ENCODE measurements at regions not wholly inside any gene's neighbourhood (a gene's known extent, or its start where the extent isn't known, plus 50 kb on each side); places are given as distances from the start of the nearest gene placed in this dataset.

GRCh38 chr14:61868846-61869245 lies 106.6 kb downstream of the SNAPC1 start:
- DNase-seq (ENCODE audit: low spot score): no peak
- TF ChIP-seq CTCF (IDR thresholded peaks at IDR 0.05; ENCODE audit: extremely low read depth, insufficient read depth, missing control alignments): no peak
- in situ Hi-C loops (cut with MboI; ENCODE audit: low pct_unique_long_range_greater_than_20kb, low sequenced_read_pairs, unreplicated experiment): no loop called here

GRCh38 chr14:61870163-61870562 lies 107.9 kb downstream of the SNAPC1 start:
- TF ChIP-seq CTCF (IDR thresholded peaks at IDR 0.05; ENCODE audit: extremely low read depth, insufficient read depth, missing control alignments): no peak
- DNase-seq (ENCODE audit: low spot score): no peak
- in situ Hi-C loops (cut with MboI; ENCODE audit: low pct_unique_long_range_greater_than_20kb, low sequenced_read_pairs, unreplicated experiment): no loop called here

GRCh38 chr14:61872452-61872851 lies 110.2 kb downstream of the SNAPC1 start:
- peak; percentile 42 for DNase-seq (ENCODE audit: low spot score)
- no peak for TF ChIP-seq CTCF (IDR thresholded peaks at IDR 0.05; ENCODE audit: extremely low read depth, insufficient read depth, missing control alignments)
- in situ Hi-C loops (cut with MboI; ENCODE audit: low pct_unique_long_range_greater_than_20kb, low sequenced_read_pairs, unreplicated experiment): no loop called here

- in situ Hi-C loops (cut with MboI; ENCODE audit: low pct_unique_long_range_greater_than_20kb, low sequenced_read_pairs, unreplicated experiment): no loop called here
- no peak for DNase-seq (ENCODE audit: low spot score)
- no peak for TF ChIP-seq CTCF (IDR thresholded peaks at IDR 0.05; ENCODE audit: extremely low read depth, insufficient read depth, missing control alignments)
These were observed 113.3 kb downstream of the SNAPC1 start for GRCh38 chr14:61875483-61875882.

- in situ Hi-C loops (cut with MboI; ENCODE audit: low pct_unique_long_range_greater_than_20kb, low sequenced_read_pairs, unreplicated experiment): no loop called here
- peak; percentile 18 for DNase-seq (ENCODE audit: low spot score)
- no peak for TF ChIP-seq CTCF (IDR thresholded peaks at IDR 0.05; ENCODE audit: extremely low read depth, insufficient read depth, missing control alignments)
These were observed 114.3 kb downstream of the SNAPC1 start for GRCh38 chr14:61876362-61877034.

GRCh38 chr14:61877035-61877390 lies 114.8 kb downstream of the SNAPC1 start:
- in situ Hi-C loops (cut with MboI; ENCODE audit: low pct_unique_long_range_greater_than_20kb, low sequenced_read_pairs, unreplicated experiment): no loop called here
- TF ChIP-seq CTCF (IDR thresholded peaks at IDR 0.05; ENCODE audit: extremely low read depth, insufficient read depth, missing control alignments): no peak

More at GRCh38 chr14:61877035-61877390, 114.8 kb downstream of the SNAPC1 start:
- DNase-seq (ENCODE audit: low spot score): no peak

All from GM13977 (cell line).